Small intestine (tissue), 7 donors: ENCODE measurements at regions not wholly inside any gene's neighbourhood (a gene's known extent, or its start where the extent isn't known, plus 50 kb on each side); places are given as distances from the start of the nearest gene placed in this dataset.
A peak's percentile ranks its signal among the peaks of the same experiment; 100 is the strongest.

Experiments used
- DNase-seq, 2 donors: peaks; one replicate each; pipeline versions ENCODE4 v3.0.0 to v3.0.0-alpha.2; 2013
- FAIRE-seq: peaks from 2 replicates; lab custom pipeline; 2012; peaks lifted over from hg19 to GRCh38; lab: Jason Lieb, UNC
- H3K27ac ChIP-seq, 3 donors: one replicate each; pipeline ENCODE4 v1.5.1; 2013; ENCODE audit warnings: low read length in 2 of 3, mild to moderate bottlenecking in 2 of 3, control low read depth in 1 of 3, inconsistent platforms in 1 of 3, low read depth in 1 of 3, moderate library complexity in 1 of 3
- H3K27me3 ChIP-seq, 3 donors: one replicate each; pipeline ENCODE4 v1.6.1; 2013; ENCODE audit warnings: low read length in 3 of 3, inconsistent platforms in 1 of 3; ENCODE audit not compliant: control insufficient read depth in 3 of 3, insufficient read depth in 3 of 3
- H3K36me3 ChIP-seq, 3 donors: one replicate each; pipeline ENCODE4 v1.6.1; 2013; ENCODE audit warnings: low read length in 3 of 3, inconsistent platforms in 1 of 3, low read depth in 1 of 3, mild to moderate bottlenecking in 1 of 3, moderate library complexity in 1 of 3; ENCODE audit not compliant: control insufficient read depth in 3 of 3, insufficient read depth in 2 of 3
- H3K4me1 ChIP-seq, 3 donors: one replicate each; pipeline ENCODE4 v1.6.1; 2013; ENCODE audit warnings: low read length in 2 of 3, inconsistent platforms in 1 of 3, low read depth in 1 of 3, mild to moderate bottlenecking in 1 of 3, moderate library complexity in 1 of 3; ENCODE audit not compliant: control insufficient read depth in 3 of 3, insufficient read depth in 2 of 3
- H3K4me3 ChIP-seq, 3 donors: one replicate each; pipeline ENCODE4 v1.5.1; 2013; ENCODE audit warnings: low read length in 3 of 3, control low read depth in 1 of 3, inconsistent platforms in 1 of 3, low read depth in 1 of 3, mild to moderate bottlenecking in 1 of 3, moderate library complexity in 1 of 3
- H3K9me3 ChIP-seq, 2 donors: one replicate each; pipeline ENCODE4 v1.6.1; 2013; ENCODE audit warnings: low read depth in 1 of 2, low read length in 1 of 2; ENCODE audit not compliant: control insufficient read depth in 2 of 2, insufficient read depth in 1 of 2
- WGBS, 3 donors: extraction: QIAGEN DNeasy Blood & Tissue Kit; methylation state at CpG; one replicate each; pipeline ENCODE4 v1.1.7; 2013; 5-methylcytosine and 5-hydroxymethylcytosine counted together
- donor health status: healthy with polysubstance abuse.
- donor health status: control.
- donor health status: control.
- donor health status: Bipolar disorder and iron deficiency.
- donor health status: healthy.

DNA sequence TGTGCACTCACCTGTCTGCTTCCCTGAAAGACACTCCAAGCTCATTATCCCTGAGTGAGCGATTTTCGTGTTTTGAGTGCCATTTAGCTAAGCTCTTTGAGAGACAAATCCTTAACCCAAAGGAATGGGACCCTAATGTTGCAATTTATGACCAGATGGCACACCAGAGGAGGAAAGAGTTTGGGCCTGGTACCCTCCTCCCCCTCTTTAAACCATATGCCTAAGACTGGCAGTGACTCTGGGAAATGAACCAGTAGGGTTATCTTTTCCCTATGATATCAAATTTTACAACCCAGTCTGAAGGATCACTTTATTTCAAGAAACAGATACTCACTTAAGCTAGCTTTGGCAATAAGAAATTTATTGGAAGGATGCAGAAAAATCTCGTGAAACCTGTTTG, 550.4 kb downstream of the TOX3 start:
- Histone ChIP-seq H3K9me3 (no peaks in the 10 kb centered on the region), H3K27me3 (no peaks in the 10 kb centered on the region), H3K4me3 (no peak overlapping the region), H3K36me3 (no peaks in the 10 kb centered on the region), H3K4me1 (no peaks in the 10 kb centered on the region), H3K27ac (no peak overlapping the region)
- 54 to 59% (median 55%) methylated on average over 3 of the region's 3 CpGs for WGBS, 3 donors
- FAIRE-seq (no peak), DNase-seq (no peak)

DNA sequence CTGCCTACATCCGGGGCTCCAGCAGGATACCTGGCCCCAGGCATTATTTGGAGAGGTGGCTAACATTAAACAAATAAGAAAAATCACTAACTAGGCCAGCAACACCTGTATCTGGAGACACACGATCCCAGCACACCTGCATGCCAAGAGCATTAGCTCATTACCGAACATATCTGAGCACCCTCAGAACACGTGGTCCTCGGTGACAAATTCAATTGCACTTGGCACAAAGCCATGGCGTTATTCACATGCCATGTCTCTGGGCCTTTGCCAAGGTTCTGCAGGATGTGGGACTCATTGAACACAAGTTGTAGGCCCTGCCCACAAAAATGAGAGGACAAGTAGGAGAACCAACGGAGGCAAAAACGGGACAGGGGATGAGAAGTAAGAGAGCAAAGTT, 552.3 kb downstream of the TOX3 start:
- Histone ChIP-seq H3K27ac (peak overlapping the region in 1 of 3 donors; percentile 30), H3K36me3 (no peaks in the 10 kb centered on the region), H3K27me3 (no peaks in the 10 kb centered on the region), H3K4me3 (no peak overlapping the region), H3K4me1 (no peaks in the 10 kb centered on the region), H3K9me3 (no peaks in the 10 kb centered on the region)
- no peak for FAIRE-seq
- 14 to 50% (median 30%) methylated on average over 8 of the region's 8 CpGs for WGBS, 3 donors
- peak; percentile 85 to 97 for DNase-seq

DNA sequence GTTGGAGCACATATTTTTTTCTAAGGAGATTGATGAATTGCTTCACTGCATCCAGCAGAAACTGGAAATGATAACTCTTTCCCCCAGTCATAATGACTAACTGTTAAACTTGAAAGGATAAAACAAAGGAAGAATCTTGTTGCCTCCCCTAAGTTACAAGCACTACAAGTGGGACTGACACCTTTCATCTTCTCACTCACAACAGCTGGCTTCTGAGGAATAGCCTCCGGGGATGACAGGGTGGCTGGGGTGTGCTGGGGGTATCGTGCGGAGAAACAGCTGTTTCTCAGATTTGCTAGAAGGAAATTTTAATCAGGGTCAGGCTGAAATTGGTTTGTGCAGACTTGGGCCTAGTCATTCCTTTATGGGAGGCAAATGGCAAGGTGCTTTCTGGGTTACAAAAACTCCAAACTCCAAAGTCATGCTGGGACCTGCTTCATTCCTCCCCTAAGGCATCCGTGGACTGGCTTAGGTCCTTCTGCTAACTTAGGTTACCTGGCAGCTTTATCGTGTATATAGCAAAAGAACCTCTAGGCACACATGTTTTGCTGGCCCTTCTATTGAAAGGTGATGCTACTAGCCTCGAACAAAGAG, 557.2 kb downstream of the TOX3 start:
- Histone ChIP-seq H3K27ac (no peak overlapping the region), H3K27me3 (no peaks in the 10 kb centered on the region), H3K4me3 (no peak overlapping the region), H3K36me3 (no peaks in the 10 kb centered on the region), H3K9me3 (no peaks in the 10 kb centered on the region), H3K4me1 (no peaks in the 10 kb centered on the region)
- DNase-seq (no peak), FAIRE-seq (no peak)
- 69 to 77% (median 71%) methylated on average over 6 of the region's 6 CpGs for WGBS, 3 donors

DNA sequence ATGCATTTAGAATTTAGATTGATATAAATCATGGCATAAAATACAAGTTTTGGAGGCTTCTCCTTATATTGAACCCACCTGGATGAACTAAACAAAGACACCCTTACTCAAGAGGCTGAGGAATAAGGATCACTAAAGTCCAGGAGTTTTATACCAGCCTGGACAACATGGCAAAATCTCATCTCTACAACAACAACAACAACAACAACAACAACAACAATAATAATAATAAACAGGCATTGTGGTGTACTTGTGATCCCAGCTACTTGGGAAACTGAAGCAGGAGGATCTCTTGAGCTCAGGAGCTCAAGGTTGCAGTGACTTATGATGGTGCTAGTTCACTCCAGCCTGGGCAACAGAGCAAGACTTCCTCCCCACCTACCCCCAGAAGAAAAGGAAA, 558.0 kb downstream of the TOX3 start:
- FAIRE-seq (no peak), DNase-seq (no peak)
- no peak overlapping the region for H3K4me3 ChIP-seq
- H3K27ac ChIP-seq = no peak overlapping the region
- H3K36me3 ChIP-seq = no peaks in the 10 kb centered on the region
- no peaks in the 10 kb centered on the region for H3K4me1 ChIP-seq
- no peaks in the 10 kb centered on the region for H3K27me3 ChIP-seq
- H3K9me3 ChIP-seq = no peaks in the 10 kb centered on the region

DNA sequence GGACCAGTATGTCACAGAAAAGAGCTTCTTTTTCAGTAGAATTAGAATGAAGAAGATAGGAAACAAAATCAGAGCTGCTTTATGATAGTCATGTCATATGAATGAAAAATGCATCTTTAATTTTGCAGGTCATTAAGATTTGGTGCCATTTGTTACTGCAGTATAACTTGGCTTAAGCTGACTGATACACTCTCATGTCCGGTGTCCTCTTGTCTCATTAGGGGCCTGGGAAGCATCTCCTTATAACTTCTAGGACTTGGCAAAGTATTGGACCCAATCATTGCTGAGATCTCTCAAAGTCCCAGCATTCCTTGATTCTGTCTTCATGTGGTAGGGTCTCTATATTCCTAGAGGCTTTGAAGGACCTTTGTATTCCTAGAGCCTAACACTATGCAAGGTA, 559.4 kb downstream of the TOX3 start:
- H3K27ac ChIP-seq = no peak overlapping the region
- no peak for FAIRE-seq
- WGBS, 3 donors = 42 to 52% (median 43%) methylated on average over 1 of the region's 1 CpG

DNA sequence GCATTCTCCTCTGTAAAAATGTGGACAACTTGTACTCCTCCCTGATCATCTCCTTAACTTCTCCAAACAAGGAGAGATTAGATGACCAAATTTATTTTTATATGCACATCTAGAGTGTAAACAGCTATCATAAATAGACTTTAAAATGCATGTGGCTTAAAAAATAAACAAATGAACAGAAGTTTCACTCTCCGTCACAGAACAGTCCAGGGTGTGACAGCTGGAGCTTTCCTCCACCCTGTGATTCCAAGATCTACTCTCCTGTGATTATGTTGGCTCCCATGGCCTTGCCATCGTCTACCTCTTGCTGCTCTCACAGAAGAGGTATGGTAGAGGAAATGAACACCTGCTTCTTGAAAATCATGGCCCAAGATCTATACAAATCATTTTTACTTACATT, 560.2 kb downstream of the TOX3 start:
- H3K9me3 ChIP-seq = no peaks in the 10 kb centered on the region
- no peaks in the 10 kb centered on the region for H3K4me1 ChIP-seq
- H3K4me3 ChIP-seq = no peak overlapping the region
- no peaks in the 10 kb centered on the region for H3K36me3 ChIP-seq
- 63 to 69% (median 64%) methylated on average over 2 of the region's 2 CpGs for WGBS, 3 donors
- H3K27ac ChIP-seq = no peak overlapping the region
- H3K27me3 ChIP-seq = no peaks in the 10 kb centered on the region
- FAIRE-seq (no peak), DNase-seq (no peak)

More for the DNA sequence above, 559.4 kb downstream of the TOX3 start:
- H3K4me3 ChIP-seq = no peak overlapping the region
- no peaks in the 10 kb centered on the region for H3K9me3 ChIP-seq
- no peak for DNase-seq
- H3K27me3 ChIP-seq = no peaks in the 10 kb centered on the region
- no peaks in the 10 kb centered on the region for H3K4me1 ChIP-seq
- H3K36me3 ChIP-seq = no peaks in the 10 kb centered on the region

DNA sequence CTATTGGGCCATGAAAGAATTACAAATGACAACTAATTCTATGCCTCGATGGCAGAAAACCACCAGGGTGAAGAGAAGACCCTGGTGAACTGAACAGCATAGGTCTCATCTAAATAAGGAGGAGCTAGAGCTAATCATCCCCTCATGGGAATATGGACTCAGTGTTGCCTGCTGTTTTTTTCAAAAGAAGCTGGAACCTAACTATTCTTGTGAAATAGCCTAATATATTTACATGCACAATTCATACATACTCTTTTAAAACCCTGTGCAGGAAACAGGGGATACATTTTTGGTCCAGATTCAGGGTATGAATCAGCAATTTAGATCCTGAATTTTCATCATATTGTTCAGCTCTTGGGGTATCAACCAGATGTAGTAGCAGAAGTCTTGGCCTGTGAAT, 560.6 kb downstream of the TOX3 start:
- WGBS, 3 donors = 65 to 81% (median 69%) methylated on average over 1 of the region's 1 CpG
- Histone ChIP-seq H3K36me3 (no peaks in the 10 kb centered on the region), H3K4me1 (no peaks in the 10 kb centered on the region), H3K27me3 (no peaks in the 10 kb centered on the region), H3K9me3 (no peaks in the 10 kb centered on the region), H3K4me3 (no peak overlapping the region), H3K27ac (no peak overlapping the region)
- no peak for FAIRE-seq
- no peak for DNase-seq

DNA sequence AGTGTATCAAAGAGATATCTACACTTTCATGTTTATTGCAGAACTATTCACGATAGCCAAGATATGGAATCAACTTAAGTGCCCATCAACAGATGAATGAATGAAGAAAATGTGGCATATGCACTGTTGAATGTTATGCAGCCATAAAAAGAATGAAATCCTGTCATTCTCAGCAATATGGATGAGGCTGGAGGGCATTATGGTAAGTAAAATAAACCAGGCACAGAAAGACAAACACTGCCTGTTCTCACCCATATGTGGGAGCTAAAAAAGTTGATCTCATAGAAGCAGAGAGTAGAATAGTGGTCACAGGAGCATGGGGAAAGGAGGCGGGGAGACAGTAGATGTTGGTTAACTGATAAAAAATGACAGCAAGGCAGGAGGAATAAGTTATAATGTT, 561.8 kb downstream of the TOX3 start:
- DNase-seq (no peak), FAIRE-seq (no peak)
- no peaks in the 10 kb centered on the region for H3K27me3 ChIP-seq
- H3K4me3 ChIP-seq = no peak overlapping the region
- H3K9me3 ChIP-seq = no peaks in the 10 kb centered on the region
- H3K27ac ChIP-seq = no peak overlapping the region
- WGBS, 3 donors = 43 to 51% (median 45%) methylated on average over 2 of the region's 2 CpGs
- H3K36me3 ChIP-seq = no peaks in the 10 kb centered on the region
- no peaks in the 10 kb centered on the region for H3K4me1 ChIP-seq

DNA sequence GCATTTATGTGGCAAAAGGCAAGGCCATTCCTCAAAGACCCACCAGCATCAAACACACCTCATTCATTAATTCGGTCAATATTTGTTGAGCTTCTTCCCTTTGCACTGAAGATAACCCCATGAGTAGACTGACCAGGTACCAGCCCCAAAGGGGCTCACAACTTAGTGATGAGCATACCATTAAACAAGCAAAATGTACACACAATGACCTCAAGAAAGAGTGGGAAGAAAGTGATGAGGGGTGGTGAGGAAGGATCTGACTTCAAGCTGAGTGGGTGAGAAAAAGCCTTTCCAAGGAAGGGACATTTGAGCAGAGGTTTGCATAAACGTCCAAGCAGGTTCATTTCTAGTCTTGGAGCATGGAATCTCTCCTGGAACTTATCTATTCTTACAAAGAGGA, 562.5 kb downstream of the TOX3 start:
- Histone ChIP-seq H3K36me3 (no peaks in the 10 kb centered on the region), H3K4me1 (no peaks in the 10 kb centered on the region), H3K27me3 (no peaks in the 10 kb centered on the region), H3K9me3 (no peaks in the 10 kb centered on the region), H3K4me3 (no peak overlapping the region), H3K27ac (no peak overlapping the region)
- FAIRE-seq = no peak
- 43 to 50% (median 46%) methylated on average over 2 of the region's 2 CpGs for WGBS, 3 donors
- no peak for DNase-seq
